C4-2B (cell line): ENCODE measurements at regions not wholly inside any gene's neighbourhood (a gene's known extent, or its start where the extent isn't known, plus 50 kb on each side); places are given as distances from the start of the nearest gene placed in this dataset.

ENCODE experiments used
- CTCF ChIP-seq: fragments of 450-650 bp; conservative IDR thresholded peaks from 2 replicates; pipeline ENCODE4 v1.5.1; 2017; ENCODE audit warnings: mild to moderate bottlenecking
- ZFX ChIP-seq: fragments of 450-650 bp; IDR thresholded peaks from 2 replicates; pipeline ENCODE4 v1.6.1; 2017

DNA sequence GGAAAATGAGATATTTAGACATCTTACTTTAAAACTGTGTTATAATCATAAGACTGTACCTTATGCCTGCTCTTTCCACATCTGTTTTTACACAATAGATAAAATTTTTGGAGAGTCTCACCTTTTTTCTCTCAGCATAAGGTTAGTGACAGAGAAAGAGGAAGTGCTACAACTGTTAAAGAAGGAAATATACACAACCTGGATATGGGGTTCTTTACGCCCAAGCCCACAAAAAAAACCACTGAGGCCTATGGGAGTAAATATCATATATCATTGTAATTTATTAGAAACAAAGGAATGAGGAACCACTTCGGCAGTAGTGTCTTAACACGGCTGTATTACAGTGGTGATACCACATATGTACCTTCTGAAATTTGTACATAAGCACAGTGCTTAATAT, 265.9 kb upstream of the GK2 start:
- no peak for TF ChIP-seq CTCF
- no peak for TF ChIP-seq ZFX
